ENCODE measurements at regions not wholly inside any gene's neighbourhood (a gene's known extent, or its start where the extent isn't known, plus 50 kb on each side); places are given as distances from the start of the nearest gene placed in this dataset.

- TF ChIP-seq EZH2phosphoT487 (IDR thresholded peaks at IDR 0.05; ENCODE audit: low read depth, severe bottlenecking, unreplicated experiment) (no peak), CTCF (IDR thresholded peaks at IDR 0.05; ENCODE audit: poor library complexity) (no peak), EZH2 (IDR thresholded peaks at IDR 0.05; ENCODE audit: borderline replicate concordance) (no peak)
Observed at GRCh38 chr2:204367466-204367865, 177.8 kb upstream of the PARD3B start.
